ENCODE measurements at regions not wholly inside any gene's neighbourhood (a gene's known extent, or its start where the extent isn't known, plus 50 kb on each side); places are given as distances from the start of the nearest gene placed in this dataset.
"Not testable (repeated sequence)": the region's sequence is repeated elsewhere in the genome, so short reads cannot be mapped to it uniquely, and the experiment has no call there.

- DNase-seq (ENCODE audit: low read depth), result no peak
Observed at GRCh38 chr2:14064346-14064745, 568.2 kb upstream of the LRATD1 start.

- no peak for DNase-seq (ENCODE audit: low read depth)
Observed at GRCh38 chr2:14072338-14072737, 560.2 kb upstream of the LRATD1 start.

- DNase-seq (ENCODE audit: low read depth), result no peak
Observed at GRCh38 chr2:14074691-14075090, 557.8 kb upstream of the LRATD1 start.

GRCh38 chr2:14079576-14079975, 552.9 kb upstream of the LRATD1 start:
- DNase-seq (ENCODE audit: low read depth), result no peak

GRCh38 chr2:14081521-14081920, 551.0 kb upstream of the LRATD1 start:
- DNase-seq (ENCODE audit: low read depth), result no peak

GRCh38 chr2:14082640-14083039, 549.9 kb upstream of the LRATD1 start:
- DNase-seq (ENCODE audit: low read depth), result no peak

- DNase-seq (ENCODE audit: low read depth), result no peak
Observed at GRCh38 chr2:14094592-14094991, 537.9 kb upstream of the LRATD1 start.

- DNase-seq (ENCODE audit: low read depth), result not testable (repeated sequence)
Observed at GRCh38 chr2:14099101-14099500, 533.4 kb upstream of the LRATD1 start.

- no peak for DNase-seq (ENCODE audit: low read depth)
Observed at GRCh38 chr2:14114275-14114674, 518.2 kb upstream of the LRATD1 start.

- no peak for DNase-seq (ENCODE audit: low read depth)
Observed at GRCh38 chr2:14120376-14120775, 512.1 kb upstream of the LRATD1 start.

- no peak for DNase-seq (ENCODE audit: low read depth)
Observed at GRCh38 chr2:14123436-14124103, 508.9 kb upstream of the LRATD1 start.

GRCh38 chr2:14125624-14126293, 506.8 kb upstream of the LRATD1 start:
- DNase-seq (ENCODE audit: low read depth), result no peak

- DNase-seq (ENCODE audit: low read depth), result no peak
Observed at GRCh38 chr2:14126846-14127245, 505.7 kb upstream of the LRATD1 start.

- no peak for DNase-seq (ENCODE audit: low read depth)
Observed at GRCh38 chr2:14127765-14128164, 504.8 kb upstream of the LRATD1 start.

- DNase-seq (ENCODE audit: low read depth), result no peak
Observed at GRCh38 chr2:14132386-14132785, 500.1 kb upstream of the LRATD1 start.

- no peak for DNase-seq (ENCODE audit: low read depth)
Observed at GRCh38 chr2:14134771-14135170, 497.7 kb upstream of the LRATD1 start.

- no peak for DNase-seq (ENCODE audit: low read depth)
Observed at GRCh38 chr2:14136030-14136429, 496.5 kb upstream of the LRATD1 start.

GRCh38 chr2:14137643-14138042, 494.9 kb upstream of the LRATD1 start:
- DNase-seq (ENCODE audit: low read depth), result no peak

- no peak for DNase-seq (ENCODE audit: low read depth)
Observed at GRCh38 chr2:14140009-14140550, 492.4 kb upstream of the LRATD1 start.

GRCh38 chr2:14143435-14143834, 489.1 kb upstream of the LRATD1 start:
- no peak for DNase-seq (ENCODE audit: low read depth)

GRCh38 chr2:14148216-14148615, 484.3 kb upstream of the LRATD1 start:
- peak; percentile 55 for DNase-seq (ENCODE audit: low read depth)

GRCh38 chr2:14157816-14158215, 474.7 kb upstream of the LRATD1 start:
- no peak for DNase-seq (ENCODE audit: low read depth)

- DNase-seq (ENCODE audit: low read depth), result no peak
Observed at GRCh38 chr2:14180333-14180732, 452.2 kb upstream of the LRATD1 start.

Measured in HS-27A (cell line).